Stimulated activated naive CD8-positive, alpha-beta T cell treated with anti-CD3 and anti-CD28 coated beads, Interleukin-15, amount 100 ng/mL, for 72 hours (primary cell): ENCODE measurements at regions not wholly inside any gene's neighbourhood (a gene's known extent, or its start where the extent isn't known, plus 50 kb on each side); places are given as distances from the start of the nearest gene placed in this dataset.
"Not testable (repeated sequence)": the region's sequence is repeated elsewhere in the genome, so short reads cannot be mapped to it uniquely, and the experiment has no call there.

Source experiments
- ATAC-seq: fragments of 150-1000 bp; cut with Tn5 transposase; 2 replicates; pipeline ENCODE4 v1.10.0; 2021; ENCODE audit warnings: mild to moderate bottlenecking, moderate library complexity
- DNase-seq, 2 donors: peaks; one replicate each; pipeline ENCODE4 v3.0.0; 2021 to 2022
- H3K27ac Mint-ChIP-seq, 2 donors: one replicate each; pipeline ENCODE4 v1.8.0; 2022; ENCODE audit warnings: mild to moderate bottlenecking in 2 of 2, mixed read lengths in 2 of 2, moderate library complexity in 2 of 2
- H3K27me3 Mint-ChIP-seq: one replicate; pipeline ENCODE4 v1.8.0; 2022; ENCODE audit warnings: mixed read lengths
- H3K4me1 Mint-ChIP-seq: one replicate; pipeline ENCODE4 v1.8.0; 2022; ENCODE audit warnings: mild to moderate bottlenecking, mixed read lengths
- H3K4me3 Mint-ChIP-seq, 2 donors: one replicate each; pipeline ENCODE4 v1.8.0; 2022; ENCODE audit warnings: mild to moderate bottlenecking in 2 of 2, mixed read lengths in 2 of 2, moderate library complexity in 1 of 2
- H3K9me3 Mint-ChIP-seq, 2 donors: one replicate each; pipeline ENCODE4 v1.8.0; 2022; ENCODE audit warnings: mixed read lengths in 2 of 2

DNA sequence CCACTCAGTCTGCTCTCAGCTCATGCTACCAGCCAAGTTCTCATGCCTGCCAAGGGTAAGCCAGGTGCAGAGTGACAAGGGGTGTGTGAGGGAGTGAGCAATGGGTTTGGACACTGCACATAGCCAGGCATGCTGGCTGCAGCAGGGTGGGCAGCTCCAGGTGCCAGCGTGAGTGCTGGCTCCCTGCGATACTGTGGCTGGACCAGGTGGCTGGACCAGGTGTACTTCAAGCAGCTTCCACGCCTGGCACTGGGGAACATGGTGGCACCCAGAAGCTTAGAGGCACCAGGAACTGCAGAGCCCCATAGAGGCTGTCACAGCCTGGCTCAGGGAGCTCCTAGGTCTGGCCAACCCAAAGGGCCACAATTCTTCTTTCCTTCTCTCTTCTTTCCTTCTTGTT is 234.9 kb upstream of the GIMD1 start:
- Mint-ChIP-seq H3K27ac (no peak overlapping the region), H3K4me1 (no peaks in the 10 kb centered on the region), H3K4me3 (no peak overlapping the region), H3K9me3 (no peaks in the 10 kb centered on the region), H3K27me3 (no peaks in the 10 kb centered on the region)
- DNase-seq (no peak), ATAC-seq (no peak)

DNA sequence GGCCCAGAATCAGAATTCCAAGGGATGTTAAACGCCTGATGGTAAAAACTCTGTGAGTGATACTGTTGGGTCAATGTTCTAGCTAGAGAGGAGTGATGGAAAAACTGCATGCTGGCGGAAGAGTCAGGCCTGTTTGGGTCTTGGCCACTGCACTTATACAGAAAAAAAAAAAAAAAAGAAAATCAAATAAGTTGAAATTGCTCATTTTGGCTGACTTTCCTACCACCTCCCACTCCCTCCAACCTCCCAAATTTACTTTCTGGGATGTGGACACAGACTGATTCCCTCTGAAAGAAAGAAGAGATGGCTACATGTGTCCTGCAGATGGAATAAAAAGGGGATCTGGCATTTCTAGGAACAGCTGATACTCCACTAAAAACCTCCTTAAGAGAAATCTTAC is 234.1 kb upstream of the GIMD1 start:
- H3K4me1 Mint-ChIP-seq: no peaks in the 10 kb centered on the region
- H3K27ac Mint-ChIP-seq: no peak overlapping the region
- no peak for DNase-seq
- H3K9me3 Mint-ChIP-seq: no peaks in the 10 kb centered on the region
- H3K4me3 Mint-ChIP-seq: no peak overlapping the region
- no peaks in the 10 kb centered on the region for H3K27me3 Mint-ChIP-seq
- no peak for ATAC-seq

DNA sequence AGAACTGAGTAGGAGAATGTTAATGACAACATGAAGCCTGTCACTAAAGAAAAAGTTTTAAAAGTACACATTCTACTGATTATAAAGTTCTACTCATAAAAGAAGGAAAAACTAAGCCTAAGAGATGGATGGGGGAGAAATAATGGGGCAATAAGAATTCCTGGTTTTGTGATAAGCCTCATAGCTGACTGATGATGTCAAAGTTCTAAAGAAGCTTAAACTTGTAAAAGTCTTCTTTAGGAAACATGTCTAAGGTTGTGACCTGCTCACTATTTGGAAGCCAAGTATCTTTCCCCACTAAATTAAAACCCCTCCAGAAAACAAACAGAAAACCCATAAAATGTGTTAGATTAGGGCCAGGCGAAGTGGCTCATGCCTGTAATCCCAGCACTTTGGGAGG is 232.9 kb upstream of the GIMD1 start:
- H3K4me3 Mint-ChIP-seq: no peak overlapping the region
- ATAC-seq: no peak

DNA sequence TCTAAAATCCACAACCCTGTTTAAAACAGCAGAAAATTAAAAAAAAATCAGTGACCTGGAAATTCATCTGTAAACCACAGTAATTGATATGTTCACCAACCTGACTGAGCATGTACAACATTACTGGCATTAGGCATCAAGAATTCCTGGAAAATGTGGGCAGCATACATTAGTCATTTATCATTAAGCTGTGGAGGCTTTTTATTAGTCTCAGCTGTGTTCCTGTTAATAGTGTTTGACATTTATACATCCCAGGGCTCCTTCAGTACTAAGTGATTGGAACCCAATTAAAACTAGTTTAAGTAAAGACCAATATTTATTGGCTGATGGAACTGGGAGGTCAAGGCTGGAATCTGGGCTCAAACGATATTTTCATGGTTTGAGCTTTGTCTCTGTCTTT is 227.3 kb upstream of the GIMD1 start:
- Mint-ChIP-seq H3K4me3 (no peak overlapping the region), H3K27ac (no peak overlapping the region), H3K27me3 (no peaks in the 10 kb centered on the region), H3K4me1 (no peaks in the 10 kb centered on the region), H3K9me3 (peaks cover 0 to 6% of the 10 kb centered on the region in 2 donors)
- no peak for ATAC-seq
- no peak for DNase-seq

More for the DNA sequence above, 232.9 kb upstream of the GIMD1 start:
- no peaks in the 10 kb centered on the region for H3K9me3 Mint-ChIP-seq
- no peak overlapping the region for H3K27ac Mint-ChIP-seq
- H3K4me1 Mint-ChIP-seq: no peaks in the 10 kb centered on the region
- H3K27me3 Mint-ChIP-seq: no peaks in the 10 kb centered on the region
- DNase-seq: no peak

DNA sequence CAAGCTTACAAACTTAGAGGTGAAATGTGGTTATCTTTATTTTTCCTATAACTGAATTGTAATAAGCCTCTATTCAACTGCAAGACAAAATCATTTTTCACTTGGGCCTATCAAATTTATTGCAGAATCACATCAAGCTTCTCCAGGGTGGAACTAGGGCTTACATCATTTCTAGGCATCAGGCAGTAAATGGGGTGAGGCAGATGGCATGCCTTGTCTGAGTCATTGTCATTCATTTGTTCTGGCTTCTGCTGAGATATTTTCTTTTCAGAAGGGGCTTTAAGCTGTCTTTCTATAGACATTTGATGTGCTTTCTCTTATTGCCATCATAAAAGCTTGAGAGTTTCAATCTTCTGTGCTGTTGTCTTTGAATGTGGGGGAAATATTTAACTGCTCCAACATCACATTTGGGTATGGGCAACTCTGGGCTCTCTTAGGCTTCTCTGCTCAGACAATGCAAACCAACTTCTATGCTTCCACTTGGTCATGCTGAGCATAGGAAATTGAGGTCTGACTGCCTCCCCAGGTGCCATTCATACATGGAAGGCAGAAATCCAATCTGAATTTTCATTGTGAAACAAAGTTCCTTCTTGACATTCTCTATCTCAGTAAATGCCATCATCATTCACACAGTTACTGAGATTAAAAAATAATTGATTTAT is 225.8 kb upstream of the GIMD1 start:
- H3K4me1 Mint-ChIP-seq: no peaks in the 10 kb centered on the region
- no peak for ATAC-seq
- no peak for DNase-seq
- peaks cover 0 to 6% of the 10 kb centered on the region in 2 donors for H3K9me3 Mint-ChIP-seq
- no peak overlapping the region for H3K4me3 Mint-ChIP-seq
- no peaks in the 10 kb centered on the region for H3K27me3 Mint-ChIP-seq
- H3K27ac Mint-ChIP-seq: no peak overlapping the region

DNA sequence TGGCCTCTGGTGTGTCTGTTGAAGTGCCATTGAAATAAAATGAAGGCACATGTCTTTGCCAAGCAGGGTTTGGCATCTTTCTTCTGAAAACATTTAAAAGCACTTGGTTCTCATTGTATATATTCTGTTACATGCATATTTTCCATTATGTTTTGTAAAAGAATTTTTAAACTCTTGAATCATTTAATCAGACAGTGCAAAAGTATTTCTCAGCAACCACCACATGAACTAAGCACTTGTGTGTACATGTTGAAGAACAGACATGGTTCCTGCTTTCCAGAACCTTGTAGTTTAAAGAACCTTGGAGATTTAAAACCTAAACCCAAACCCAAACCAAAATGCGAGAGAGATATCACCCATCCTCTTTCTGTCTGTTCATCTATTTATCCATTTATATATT is 220.3 kb upstream of the GIMD1 start:
- Mint-ChIP-seq H3K4me3 (no peak overlapping the region), H3K4me1 (no peaks in the 10 kb centered on the region), H3K9me3 (no peaks in the 10 kb centered on the region), H3K27me3 (no peaks in the 10 kb centered on the region), H3K27ac (no peak overlapping the region)
- DNase-seq (no peak), ATAC-seq (no peak)

DNA sequence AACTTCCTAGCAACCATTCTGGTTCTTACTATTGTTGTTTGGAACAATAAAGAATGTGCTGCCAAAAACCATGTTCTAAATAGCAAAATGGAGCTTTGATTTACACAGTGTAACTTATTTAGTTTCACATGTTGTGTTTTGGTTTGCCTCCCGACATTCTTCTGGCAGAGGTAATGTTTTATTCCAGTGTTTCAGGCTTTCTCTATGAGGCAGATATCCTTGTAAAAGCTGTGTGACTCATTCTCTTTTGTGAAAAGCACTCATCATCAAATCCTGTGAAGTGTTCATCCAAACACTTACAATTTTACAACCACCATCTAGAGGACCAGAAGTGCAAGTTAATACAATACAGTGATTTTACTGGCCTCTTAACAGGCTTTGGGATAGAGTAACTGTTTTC is 219.0 kb upstream of the GIMD1 start:
- no peaks in the 10 kb centered on the region for H3K9me3 Mint-ChIP-seq
- DNase-seq: no peak
- no peak overlapping the region for H3K4me3 Mint-ChIP-seq
- ATAC-seq: no peak
- H3K4me1 Mint-ChIP-seq: no peaks in the 10 kb centered on the region
- H3K27me3 Mint-ChIP-seq: no peaks in the 10 kb centered on the region
- H3K27ac Mint-ChIP-seq: no peak overlapping the region

DNA sequence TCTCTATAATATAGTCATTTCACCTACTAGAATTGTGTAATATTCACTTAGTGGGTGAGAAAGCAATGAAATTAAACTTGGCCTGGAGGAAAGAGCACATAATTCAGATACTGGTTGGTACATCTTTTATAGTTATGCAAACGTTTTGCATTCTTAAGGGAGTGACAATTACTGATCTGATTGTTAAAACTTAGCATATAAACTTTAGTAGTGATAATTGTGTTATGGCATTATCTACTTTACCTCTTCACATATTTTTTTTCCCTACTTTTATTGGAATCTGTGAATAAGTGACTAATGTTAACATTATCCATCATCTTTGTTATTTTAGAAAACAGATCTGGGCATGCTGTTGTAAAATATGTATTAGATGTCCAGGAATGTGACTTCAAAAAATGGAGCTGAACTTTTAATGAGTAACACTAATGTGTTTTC is 217.4 kb upstream of the GIMD1 start:
- H3K4me3 Mint-ChIP-seq: no peak overlapping the region
- no peaks in the 10 kb centered on the region for H3K27me3 Mint-ChIP-seq
- no peaks in the 10 kb centered on the region for H3K4me1 Mint-ChIP-seq
- ATAC-seq: no peak
- no peak overlapping the region for H3K27ac Mint-ChIP-seq
- no peaks in the 10 kb centered on the region for H3K9me3 Mint-ChIP-seq
- DNase-seq: no peak

DNA sequence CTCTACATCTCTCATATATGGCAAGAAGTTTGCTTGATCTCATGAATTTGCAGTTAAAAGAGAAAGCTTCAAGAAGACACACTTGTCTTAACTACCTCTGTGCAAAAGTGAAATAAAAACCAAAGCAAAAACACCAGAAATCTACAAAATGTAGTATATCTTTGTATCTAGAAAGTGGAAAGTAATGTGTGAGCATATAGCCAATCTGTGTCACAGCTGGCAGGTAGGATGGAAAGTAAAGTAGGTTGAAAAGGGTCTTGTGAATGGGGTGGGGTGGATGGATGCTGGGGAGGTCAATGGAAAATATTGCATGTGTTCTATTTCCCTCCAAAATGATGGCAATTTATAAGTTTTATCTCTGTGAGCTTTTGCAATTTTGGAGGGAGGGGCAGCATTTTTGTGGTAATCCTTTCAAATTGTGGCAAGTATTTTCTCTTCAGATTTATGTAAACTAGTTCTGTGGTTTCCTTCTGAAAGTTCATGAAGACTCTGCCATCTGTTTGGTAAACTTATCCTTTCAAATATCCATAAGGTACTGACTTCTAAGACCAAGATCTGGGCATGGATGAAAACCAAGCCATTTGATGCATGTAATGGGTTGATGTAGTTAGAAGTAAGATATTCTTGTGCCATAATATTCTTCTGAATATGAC is 215.9 kb upstream of the GIMD1 start:
- H3K9me3 Mint-ChIP-seq: no peaks in the 10 kb centered on the region

DNA sequence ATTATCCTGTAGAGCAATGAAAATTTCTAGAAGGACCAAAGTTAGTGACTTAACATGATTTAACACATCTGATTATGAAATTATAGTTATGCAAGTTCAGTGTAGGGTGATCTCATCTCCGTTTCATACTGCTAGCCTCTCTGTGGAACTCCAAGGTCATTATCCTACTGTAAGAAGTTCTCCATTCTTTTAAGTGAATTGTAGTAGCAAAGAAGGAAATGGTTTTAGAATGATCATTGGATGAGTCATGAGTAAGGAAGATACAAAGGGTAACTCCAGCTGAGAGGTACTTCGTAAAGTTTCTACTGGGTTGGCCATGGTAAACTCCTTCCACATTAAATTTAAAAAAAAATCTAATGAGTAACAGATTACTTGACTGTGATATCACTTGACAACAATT is 215.0 kb upstream of the GIMD1 start:
- no peaks in the 10 kb centered on the region for H3K9me3 Mint-ChIP-seq
- no peak overlapping the region for H3K27ac Mint-ChIP-seq
- DNase-seq (no peak), ATAC-seq (no peak)
- H3K4me1 Mint-ChIP-seq: no peaks in the 10 kb centered on the region
- no peak overlapping the region for H3K4me3 Mint-ChIP-seq
- no peaks in the 10 kb centered on the region for H3K27me3 Mint-ChIP-seq

More for the DNA sequence above, 215.9 kb upstream of the GIMD1 start:
- Mint-ChIP-seq H3K4me1 (no peaks in the 10 kb centered on the region), H3K27me3 (no peaks in the 10 kb centered on the region), H3K27ac (no peak overlapping the region), H3K4me3 (no peak overlapping the region)
- ATAC-seq (no peak), DNase-seq (no peak)

DNA sequence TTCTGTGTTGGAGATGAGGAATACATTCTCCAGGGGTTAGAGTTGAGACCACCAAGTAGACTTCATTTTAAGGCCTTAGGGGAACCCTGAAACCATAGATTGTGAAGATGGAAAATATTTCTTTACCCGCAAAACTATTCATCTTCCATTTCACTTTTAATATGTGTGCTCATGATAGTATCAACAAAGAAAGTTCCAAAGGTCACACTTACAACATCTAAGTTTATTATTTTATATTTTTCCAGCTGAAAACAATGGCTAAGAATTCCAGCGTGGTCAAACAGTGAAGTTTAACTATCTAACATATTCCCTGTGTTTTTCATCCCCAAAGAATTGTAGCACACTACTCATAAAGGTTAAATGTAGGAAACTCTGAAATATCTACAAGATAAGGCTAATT is 214.5 kb upstream of the GIMD1 start:
- DNase-seq (no peak), ATAC-seq (no peak)
- no peaks in the 10 kb centered on the region for H3K27me3 Mint-ChIP-seq
- no peaks in the 10 kb centered on the region for H3K9me3 Mint-ChIP-seq
- H3K27ac Mint-ChIP-seq: no peak overlapping the region
- H3K4me1 Mint-ChIP-seq: no peaks in the 10 kb centered on the region
- no peak overlapping the region for H3K4me3 Mint-ChIP-seq

DNA sequence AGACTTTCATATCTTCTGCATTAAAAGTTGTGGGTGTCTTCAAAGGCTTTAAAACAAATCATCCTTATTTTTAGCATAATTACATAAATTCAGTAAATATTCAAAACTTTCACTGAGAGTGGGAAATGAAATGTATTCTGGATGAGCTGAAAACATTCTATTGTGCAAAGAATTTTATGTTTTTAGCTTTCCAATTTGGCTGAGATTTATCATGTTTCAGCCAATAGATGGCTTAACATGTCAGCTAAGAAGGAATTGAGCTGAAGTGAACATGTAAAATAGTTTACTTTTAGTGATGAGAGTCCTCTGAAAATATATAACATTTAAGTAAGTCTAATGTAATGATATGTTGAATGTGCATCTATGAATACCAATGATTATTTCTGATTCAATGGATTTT is 213.5 kb upstream of the GIMD1 start:
- no peak overlapping the region for H3K4me3 Mint-ChIP-seq

DNA sequence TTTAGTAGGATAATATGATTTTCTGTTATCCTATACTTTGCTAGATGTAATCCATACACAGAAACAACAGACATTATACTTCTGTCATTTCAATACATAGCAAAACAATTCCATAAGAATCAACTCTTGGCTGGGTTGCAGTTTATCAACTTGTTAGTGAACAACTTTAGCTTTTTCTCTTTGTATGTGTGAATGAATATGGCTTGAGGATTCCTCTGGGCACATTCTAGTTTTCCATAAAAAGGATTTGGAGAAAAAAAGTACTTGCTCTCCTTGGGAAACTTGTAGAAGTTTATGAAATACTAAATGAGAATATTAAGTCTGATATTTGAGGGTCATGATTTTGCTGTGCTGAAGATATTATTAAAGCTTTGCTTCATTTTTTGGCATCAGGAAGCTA is 210.7 kb upstream of the GIMD1 start:
- no peaks in the 10 kb centered on the region for H3K27me3 Mint-ChIP-seq
- ATAC-seq (no peak), DNase-seq (no peak)
- H3K27ac Mint-ChIP-seq: no peak overlapping the region
- no peak overlapping the region for H3K4me3 Mint-ChIP-seq
- no peaks in the 10 kb centered on the region for H3K9me3 Mint-ChIP-seq
- no peaks in the 10 kb centered on the region for H3K4me1 Mint-ChIP-seq

More for the DNA sequence above, 213.5 kb upstream of the GIMD1 start:
- no peak for DNase-seq
- H3K27me3 Mint-ChIP-seq: no peaks in the 10 kb centered on the region
- no peak for ATAC-seq
- no peaks in the 10 kb centered on the region for H3K9me3 Mint-ChIP-seq
- H3K4me1 Mint-ChIP-seq: no peaks in the 10 kb centered on the region
- H3K27ac Mint-ChIP-seq: no peak overlapping the region

DNA sequence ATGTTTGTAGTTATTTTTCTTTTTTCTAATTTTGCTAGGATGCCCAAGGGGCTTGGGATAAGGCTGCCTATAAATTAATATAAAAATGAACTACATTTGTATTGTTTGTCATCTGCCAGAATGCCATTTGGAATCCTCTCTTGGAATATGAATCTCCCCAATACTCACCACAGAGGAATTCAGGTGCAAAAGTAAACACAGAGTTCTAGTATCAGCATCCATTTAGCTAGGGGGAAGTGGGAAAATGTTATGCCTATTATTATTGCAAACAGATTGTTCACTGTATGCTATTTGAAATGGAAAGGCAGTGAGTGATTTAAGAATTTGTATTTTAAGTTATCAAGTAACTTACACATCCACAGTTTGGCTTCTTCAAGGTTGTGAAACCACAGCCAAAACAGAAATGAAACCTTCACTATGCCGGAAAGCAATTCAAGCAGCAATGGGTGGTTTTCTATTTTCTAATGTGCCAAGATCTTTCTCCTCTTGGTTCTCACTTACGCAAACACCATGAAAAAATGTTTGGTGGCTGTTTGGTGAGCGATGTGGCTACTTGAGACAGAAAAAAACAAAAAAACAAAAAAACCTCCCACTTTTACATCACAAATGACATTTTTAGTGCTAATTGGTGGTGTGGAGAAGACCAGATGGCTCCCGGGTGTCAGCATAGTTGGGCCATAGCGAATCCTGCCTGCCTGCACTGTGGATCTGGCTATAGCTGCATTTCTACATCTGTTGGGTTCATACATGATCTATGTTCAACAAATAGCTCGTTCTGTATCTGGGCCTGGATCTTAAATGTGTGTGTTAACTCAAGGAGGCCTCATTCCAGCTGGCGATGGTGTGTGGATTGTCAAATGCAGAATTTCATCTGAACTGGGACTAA is 200.8 kb upstream of the GIMD1 start:
- Mint-ChIP-seq H3K9me3 (peaks cover 0 to 5% of the 10 kb centered on the region in 2 donors), H3K4me3 (no peak overlapping the region), H3K27ac (no peak overlapping the region), H3K4me1 (no peaks in the 10 kb centered on the region), H3K27me3 (no peaks in the 10 kb centered on the region)
- ATAC-seq (no peak), DNase-seq (no peak)

DNA sequence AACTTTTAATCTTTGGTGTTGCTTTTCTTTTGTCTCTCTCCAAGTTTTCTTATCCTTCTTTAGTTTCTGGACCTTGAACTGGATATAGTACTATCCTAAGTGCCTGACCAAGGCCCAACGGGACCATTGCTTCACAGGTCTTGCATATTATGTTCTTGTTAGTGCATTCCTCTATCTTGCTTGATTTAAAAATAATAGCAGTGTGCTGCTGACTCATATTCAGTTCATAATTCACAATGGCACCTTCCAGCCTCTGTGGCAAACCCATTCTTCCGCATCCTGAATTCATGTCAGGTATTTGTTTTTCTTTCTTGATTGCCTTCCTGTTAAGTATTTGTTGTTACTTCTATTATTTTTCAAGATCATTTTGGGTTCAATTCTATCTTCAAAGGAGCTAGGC is 197.1 kb upstream of the GIMD1 start:
- no peak overlapping the region for H3K4me3 Mint-ChIP-seq
- H3K9me3 Mint-ChIP-seq: peaks cover 14 to 16% of the 10 kb centered on the region in 2 donors
- no peak overlapping the region for H3K27ac Mint-ChIP-seq
- no peaks in the 10 kb centered on the region for H3K4me1 Mint-ChIP-seq
- no peak for ATAC-seq
- no peaks in the 10 kb centered on the region for H3K27me3 Mint-ChIP-seq
- no peak for DNase-seq

DNA sequence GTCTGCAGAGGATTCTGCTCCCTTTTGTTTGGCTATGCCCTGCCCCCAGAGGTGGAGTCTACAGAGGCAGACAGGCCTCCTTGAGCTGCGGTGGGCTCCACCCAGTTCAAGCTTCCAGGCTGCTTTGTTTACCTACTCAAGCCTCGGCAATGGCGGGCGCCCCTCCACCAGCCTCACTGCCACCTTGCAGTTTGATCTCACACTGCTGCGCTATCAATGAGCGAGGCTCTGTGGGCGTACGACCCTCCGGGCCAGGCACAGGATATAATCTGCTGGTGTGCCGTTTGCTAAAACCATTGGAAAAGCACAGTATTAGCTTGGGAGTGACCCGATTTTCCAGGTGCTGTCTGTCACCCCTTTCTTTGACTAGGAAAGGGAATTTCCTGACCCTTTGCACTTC is 195.1 kb upstream of the GIMD1 start:
- DNase-seq, H3K4me1 Mint-ChIP-seq, H3K27ac Mint-ChIP-seq, H3K4me3 Mint-ChIP-seq, ATAC-seq, H3K27me3 Mint-ChIP-seq: not testable (repeated sequence)
- peaks cover 20 to 22% of the 10 kb centered on the region in 2 donors for H3K9me3 Mint-ChIP-seq
